HG03175 (cell line): ENCODE measurements at regions not wholly inside any gene's neighbourhood (a gene's known extent, or its start where the extent isn't known, plus 50 kb on each side); places are given as distances from the start of the nearest gene placed in this dataset.
"Not testable (repeated sequence)": the region's sequence is repeated elsewhere in the genome, so short reads cannot be mapped to it uniquely, and the experiment has no call there.

ENCODE experiments used
- ATAC-seq: cut with Tn5 transposase; IDR thresholded peaks from one replicate; pipeline ENCODE4 v1.9.1; 2021; ENCODE audit warnings: mild to moderate bottlenecking, moderate library complexity; ENCODE audit not compliant: unreplicated experiment

DNA sequence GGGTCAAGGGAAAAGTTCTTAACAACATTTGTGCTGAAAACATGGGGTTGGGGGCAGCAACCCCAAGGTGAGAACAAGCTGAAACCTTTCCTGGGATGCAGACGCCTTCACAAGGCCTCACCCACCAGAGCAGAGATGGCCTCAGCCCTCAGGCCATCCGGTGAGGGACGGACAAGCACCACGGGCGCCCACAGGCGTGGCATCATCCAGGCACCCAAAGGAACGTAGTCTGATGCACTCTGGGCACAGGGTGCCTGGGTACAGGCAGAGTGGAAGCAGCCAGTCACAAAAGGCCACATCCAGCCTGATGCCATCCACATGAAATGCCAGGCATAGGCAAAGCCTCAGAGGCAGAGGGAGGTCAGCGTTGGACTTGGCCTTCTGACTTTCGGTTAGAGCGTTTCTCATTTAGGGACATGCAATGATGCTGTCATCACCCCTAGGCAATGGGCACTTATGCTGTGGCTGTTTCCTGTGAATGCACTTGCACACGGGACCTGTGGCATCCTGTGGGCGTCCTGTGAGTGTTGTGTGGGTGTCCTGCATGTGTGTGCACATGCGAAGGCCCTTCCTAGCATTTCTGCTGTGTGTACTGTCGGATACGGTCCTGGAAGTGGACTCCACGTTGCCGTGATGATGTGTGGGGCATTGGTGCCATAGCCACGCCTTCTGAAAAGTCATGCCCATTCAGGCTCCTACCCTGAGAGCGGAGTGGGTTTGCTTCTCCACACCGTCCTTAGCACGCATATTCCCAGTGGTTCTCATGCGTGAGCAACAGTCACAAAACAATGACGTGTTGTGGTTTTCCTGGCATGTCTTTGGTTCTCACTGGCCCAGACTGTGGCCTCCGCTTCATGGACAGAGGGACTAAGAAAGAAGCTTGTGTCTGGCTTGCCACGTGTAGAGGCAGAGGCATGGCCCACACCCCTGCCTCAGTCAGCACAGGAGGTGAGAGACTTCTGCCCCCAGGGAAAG, 52.7 kb upstream of the ZNF469 start:
- no peak for ATAC-seq

DNA sequence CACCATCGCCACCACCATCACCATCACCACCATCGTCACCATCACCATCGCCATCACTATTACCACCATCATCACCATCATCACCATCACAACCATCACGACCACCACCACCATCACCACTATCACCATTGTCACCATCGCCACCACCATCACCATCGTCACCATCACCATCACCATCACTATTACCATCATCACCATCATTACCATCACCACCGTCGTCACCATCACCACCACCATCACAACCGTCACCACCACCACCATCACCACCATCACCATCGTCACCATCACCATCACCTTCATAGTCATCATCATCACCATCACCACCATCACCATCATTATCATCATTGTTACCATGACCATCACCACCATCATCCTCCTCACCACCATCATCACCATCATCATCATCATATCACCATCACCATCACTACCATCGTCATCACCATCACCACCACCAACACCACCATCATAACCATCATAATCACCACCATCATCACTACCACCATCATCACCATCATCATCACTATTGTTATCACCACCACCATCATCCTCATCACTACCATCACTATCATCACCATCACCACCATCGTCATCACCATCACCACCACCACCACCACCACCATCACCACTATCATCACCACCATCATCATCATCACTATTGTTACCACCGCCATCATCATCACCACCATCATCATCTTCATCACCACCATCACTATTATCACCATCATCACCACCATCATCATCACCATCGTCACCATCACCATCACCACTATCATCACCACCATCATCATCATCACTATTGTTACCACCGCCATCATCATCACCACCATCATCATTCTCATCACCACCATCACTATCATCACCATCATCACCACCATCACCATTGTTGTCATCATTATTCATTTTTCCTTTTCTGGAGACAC, 51.5 kb upstream of the ZNF469 start:
- ATAC-seq = no peak

DNA sequence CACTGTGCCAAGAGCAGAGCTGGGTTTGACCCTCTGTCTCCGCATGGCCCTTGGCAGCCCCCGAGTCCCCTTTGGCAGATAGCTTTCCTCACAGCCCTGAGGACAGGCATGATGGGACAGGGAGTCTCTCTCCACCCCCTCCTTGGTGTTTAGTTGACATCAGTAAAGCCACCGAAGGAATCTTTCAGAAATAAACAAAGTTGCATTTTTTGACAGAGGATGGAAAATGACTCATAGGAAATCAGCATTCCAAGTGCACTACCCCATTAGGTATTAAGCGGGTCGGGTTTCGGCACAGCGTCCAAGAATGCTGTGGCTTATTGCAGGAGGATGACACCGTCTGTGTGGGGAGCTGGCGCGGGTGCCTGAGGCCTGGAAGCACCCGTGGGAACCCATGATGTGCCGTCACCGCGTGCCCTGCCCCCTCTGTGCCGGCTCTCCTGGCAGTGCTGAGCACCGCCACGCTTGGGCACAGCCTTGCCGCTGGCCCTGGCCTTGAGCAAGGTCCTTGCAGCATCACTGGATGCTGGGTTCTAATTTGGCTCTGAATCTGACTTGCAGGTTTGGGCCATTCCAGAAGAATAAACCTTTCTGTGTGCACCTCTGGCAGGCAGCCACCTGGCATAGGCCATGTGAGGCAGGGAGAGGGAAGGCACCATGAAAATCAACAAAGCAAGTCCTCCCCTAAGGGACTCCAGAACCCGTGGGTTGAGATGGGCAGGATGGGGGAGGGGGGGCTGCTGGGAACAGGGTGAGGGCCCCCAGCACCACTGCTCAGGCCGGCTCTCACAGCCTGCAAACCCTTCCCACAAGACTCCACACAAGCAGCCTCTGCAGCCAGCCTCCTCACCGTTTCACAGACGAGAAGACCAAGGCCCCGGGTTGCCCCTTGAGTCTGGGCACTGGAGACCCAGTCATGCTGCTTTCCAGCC, 50.5 kb upstream of the ZNF469 start:
- no peak for ATAC-seq

- ATAC-seq = not testable (repeated sequence)
Observed at GRCh38 chr16:88332921-88333825, 49.6 kb upstream of the ZNF469 start.
